ENCODE measurements at regions not wholly inside any gene's neighbourhood (a gene's known extent, or its start where the extent isn't known, plus 50 kb on each side); places are given as distances from the start of the nearest gene placed in this dataset.
"Not testable (repeated sequence)": the region's sequence is repeated elsewhere in the genome, so short reads cannot be mapped to it uniquely, and the experiment has no call there.

DNA sequence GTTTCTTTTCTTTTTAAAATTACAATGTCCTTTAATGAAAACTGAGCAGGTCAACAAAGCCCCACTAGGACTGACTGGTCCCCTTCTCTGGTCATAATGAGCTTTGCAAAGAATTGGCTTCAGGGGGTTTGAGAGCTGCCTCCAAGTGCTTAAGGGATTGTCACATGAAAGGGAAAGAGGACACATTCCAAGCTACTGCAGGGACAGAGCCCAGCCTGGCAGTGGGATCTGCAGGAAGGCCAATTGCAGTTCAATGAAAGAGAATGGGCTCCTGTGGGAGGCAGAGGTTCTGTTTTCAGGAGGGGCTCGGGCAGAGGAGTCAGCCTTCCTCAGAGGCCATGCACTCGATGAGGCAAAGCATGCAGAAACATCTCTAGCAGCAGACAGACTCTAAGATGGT, 84.1 kb upstream of the ACKR3 start:
- 95% methylated on average over 2 of the region's 2 CpGs for WGBS
- no peak overlapping the region for H3K27ac ChIP-seq (ENCODE audit: low read depth in 1 of 2, low read length in 1 of 2)
- no peaks in the 10 kb centered on the region for H3K4me1 ChIP-seq (ENCODE audit: control insufficient read depth in 2 of 2, insufficient read depth in 2 of 2, low read length in 2 of 2)
- H3K9me3 ChIP-seq (ENCODE audit: control insufficient read depth in 2 of 2, insufficient read depth in 1 of 2, low read length in 1 of 2): peaks cover 0 to 4% of the 10 kb centered on the region in 2 donors
- no peaks in the 10 kb centered on the region for H3K36me3 ChIP-seq (ENCODE audit: control insufficient read depth in 2 of 2, insufficient read depth in 2 of 2, low read length in 1 of 2)
- peaks cover 0 to 2% of the 10 kb centered on the region in 2 donors for H3K27me3 ChIP-seq (ENCODE audit: control insufficient read depth in 2 of 2, insufficient read depth in 1 of 2, low read length in 1 of 2)
- no peak for DNase-seq (ENCODE audit: low read depth in 6 of 9, low spot score in 9 of 9)
- no peak overlapping the region for H3K4me3 ChIP-seq (ENCODE audit: low read length in 2 of 2)

DNA sequence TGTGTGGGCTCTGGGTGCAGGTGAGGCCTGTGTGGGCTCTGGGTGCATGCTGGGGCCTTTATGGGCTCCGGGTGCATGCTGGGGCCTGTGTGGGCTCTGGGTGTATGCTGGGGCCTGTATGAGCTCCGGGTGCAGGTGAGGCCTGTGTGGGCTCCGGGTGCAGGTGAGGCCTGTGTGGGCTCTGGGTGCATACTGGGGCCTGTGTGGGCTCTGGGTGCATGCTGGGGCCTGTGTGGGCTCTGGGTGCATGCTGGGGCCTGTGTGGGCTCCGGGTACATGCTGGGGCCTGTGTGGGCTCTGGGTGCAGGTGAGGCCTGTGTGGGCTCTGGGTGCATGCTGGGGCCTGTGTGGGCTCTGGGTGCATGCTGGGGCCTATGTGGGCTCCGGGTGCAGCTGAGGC, 80.5 kb upstream of the ACKR3 start:
- H3K4me3 ChIP-seq (ENCODE audit: low read length in 2 of 2); H3K36me3 ChIP-seq (ENCODE audit: control insufficient read depth in 2 of 2, insufficient read depth in 2 of 2, low read length in 1 of 2); H3K4me1 ChIP-seq (ENCODE audit: control insufficient read depth in 2 of 2, insufficient read depth in 2 of 2, low read length in 2 of 2); DNase-seq (ENCODE audit: low read depth in 6 of 9, low spot score in 9 of 9); H3K27me3 ChIP-seq (ENCODE audit: control insufficient read depth in 2 of 2, insufficient read depth in 1 of 2, low read length in 1 of 2); H3K27ac ChIP-seq (ENCODE audit: low read depth in 1 of 2, low read length in 1 of 2); H3K9me3 ChIP-seq (ENCODE audit: control insufficient read depth in 2 of 2, insufficient read depth in 1 of 2, low read length in 1 of 2): not testable (repeated sequence)
- 93% methylated on average over 5 of the region's 5 CpGs for WGBS

DNA sequence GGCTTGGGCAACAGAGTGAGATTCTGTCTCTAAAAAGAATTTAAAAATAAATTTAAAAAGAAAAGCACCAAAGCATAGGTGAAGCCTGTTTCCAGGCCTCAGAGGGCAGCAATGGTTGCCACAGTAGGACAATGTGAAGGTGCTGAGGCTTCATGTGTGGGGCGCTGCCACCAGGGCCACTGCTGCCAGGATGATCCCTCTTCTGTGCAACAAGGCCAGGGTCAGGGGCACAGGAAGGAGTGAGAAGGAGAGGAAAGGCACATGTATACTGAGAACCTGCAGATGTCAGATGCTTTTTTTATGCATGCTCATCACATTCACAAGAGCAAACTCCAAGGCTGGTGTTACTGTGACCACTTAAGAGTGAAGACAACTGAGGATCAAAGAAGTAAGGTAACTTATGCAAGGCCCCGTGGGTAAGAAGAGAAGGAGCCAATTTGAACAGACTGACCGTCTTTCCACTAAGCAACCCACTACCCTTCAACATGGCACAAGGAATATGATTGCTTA, 79.7 kb upstream of the ACKR3 start:
- DNase-seq (ENCODE audit: low read depth in 6 of 9, low spot score in 9 of 9): no peak
- Histone ChIP-seq H3K4me1 (ENCODE audit: control insufficient read depth in 2 of 2, insufficient read depth in 2 of 2, low read length in 2 of 2) (no peaks in the 10 kb centered on the region), H3K27ac (ENCODE audit: low read depth in 1 of 2, low read length in 1 of 2) (no peak overlapping the region), H3K36me3 (ENCODE audit: control insufficient read depth in 2 of 2, insufficient read depth in 2 of 2, low read length in 1 of 2) (no peaks in the 10 kb centered on the region), H3K9me3 (ENCODE audit: control insufficient read depth in 2 of 2, insufficient read depth in 1 of 2, low read length in 1 of 2) (no peaks in the 10 kb centered on the region), H3K27me3 (ENCODE audit: control insufficient read depth in 2 of 2, insufficient read depth in 1 of 2, low read length in 1 of 2) (peaks cover 0 to 2% of the 10 kb centered on the region in 2 donors), H3K4me3 (ENCODE audit: low read length in 2 of 2) (no peak overlapping the region)
- WGBS: 97% methylated on average over 3 of the region's 3 CpGs

DNA sequence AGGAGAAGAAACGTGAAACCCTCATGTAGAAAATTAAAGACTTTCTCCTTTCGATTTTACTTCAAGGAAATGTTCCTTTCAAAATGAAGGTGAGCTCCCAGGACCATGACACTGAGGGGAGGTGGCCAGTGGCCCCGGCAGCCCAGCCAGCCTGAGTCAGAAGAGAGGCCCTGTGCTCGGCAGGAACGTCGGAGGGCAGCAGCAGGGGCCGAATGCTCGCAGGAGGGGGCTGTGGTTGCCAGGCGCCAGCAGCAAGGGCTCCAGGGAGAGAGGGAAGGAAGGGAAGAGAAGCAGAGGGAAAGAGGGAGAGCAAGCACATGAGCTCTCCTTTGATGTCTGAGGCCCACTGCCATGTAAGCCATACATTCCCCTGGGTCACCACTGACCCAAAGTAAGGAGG, 73.3 kb upstream of the ACKR3 start:
- no peaks in the 10 kb centered on the region for H3K27me3 ChIP-seq (ENCODE audit: control insufficient read depth in 2 of 2, insufficient read depth in 1 of 2, low read length in 1 of 2)
- no peak overlapping the region for H3K4me3 ChIP-seq (ENCODE audit: low read length in 2 of 2)
- no peaks in the 10 kb centered on the region for H3K9me3 ChIP-seq (ENCODE audit: control insufficient read depth in 2 of 2, insufficient read depth in 1 of 2, low read length in 1 of 2)
- H3K4me1 ChIP-seq (ENCODE audit: control insufficient read depth in 2 of 2, insufficient read depth in 2 of 2, low read length in 2 of 2): no peaks in the 10 kb centered on the region
- H3K36me3 ChIP-seq (ENCODE audit: control insufficient read depth in 2 of 2, insufficient read depth in 2 of 2, low read length in 1 of 2): no peaks in the 10 kb centered on the region
- H3K27ac ChIP-seq (ENCODE audit: low read depth in 1 of 2, low read length in 1 of 2): no peak overlapping the region
- DNase-seq (ENCODE audit: low read depth in 6 of 9, low spot score in 9 of 9): no peak
- WGBS: 93% methylated on average over 9 of the region's 9 CpGs

DNA sequence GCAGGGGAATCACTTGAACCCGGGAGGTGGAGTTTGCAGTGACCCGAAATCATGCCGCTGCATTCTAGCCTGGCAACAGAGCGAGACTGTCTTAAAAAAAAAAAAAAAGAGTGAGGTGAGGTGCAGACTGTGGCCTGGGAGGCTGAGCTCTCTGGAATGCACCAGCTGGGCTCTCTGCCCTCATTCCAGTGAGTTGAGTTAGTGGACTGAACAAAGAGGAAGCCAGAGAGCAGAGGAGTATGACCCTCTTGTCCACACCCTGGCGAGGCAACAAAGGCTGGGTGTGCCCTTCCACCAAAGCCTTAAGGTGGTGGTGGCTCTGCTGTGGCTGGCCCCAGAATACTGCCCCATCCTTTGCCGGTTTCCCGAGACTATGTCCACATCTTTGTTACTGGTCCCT, 71.3 kb upstream of the ACKR3 start:
- Histone ChIP-seq H3K4me3 (ENCODE audit: low read length in 2 of 2) (no peak overlapping the region), H3K27me3 (ENCODE audit: control insufficient read depth in 2 of 2, insufficient read depth in 1 of 2, low read length in 1 of 2) (no peaks in the 10 kb centered on the region), H3K27ac (ENCODE audit: low read depth in 1 of 2, low read length in 1 of 2) (no peak overlapping the region), H3K36me3 (ENCODE audit: control insufficient read depth in 2 of 2, insufficient read depth in 2 of 2, low read length in 1 of 2) (no peaks in the 10 kb centered on the region), H3K9me3 (ENCODE audit: control insufficient read depth in 2 of 2, insufficient read depth in 1 of 2, low read length in 1 of 2) (no peaks in the 10 kb centered on the region), H3K4me1 (ENCODE audit: control insufficient read depth in 2 of 2, insufficient read depth in 2 of 2, low read length in 2 of 2) (no peaks in the 10 kb centered on the region)
- WGBS: 97% methylated on average over 7 of the region's 7 CpGs
- no peak for DNase-seq (ENCODE audit: low read depth in 6 of 9, low spot score in 9 of 9)

DNA sequence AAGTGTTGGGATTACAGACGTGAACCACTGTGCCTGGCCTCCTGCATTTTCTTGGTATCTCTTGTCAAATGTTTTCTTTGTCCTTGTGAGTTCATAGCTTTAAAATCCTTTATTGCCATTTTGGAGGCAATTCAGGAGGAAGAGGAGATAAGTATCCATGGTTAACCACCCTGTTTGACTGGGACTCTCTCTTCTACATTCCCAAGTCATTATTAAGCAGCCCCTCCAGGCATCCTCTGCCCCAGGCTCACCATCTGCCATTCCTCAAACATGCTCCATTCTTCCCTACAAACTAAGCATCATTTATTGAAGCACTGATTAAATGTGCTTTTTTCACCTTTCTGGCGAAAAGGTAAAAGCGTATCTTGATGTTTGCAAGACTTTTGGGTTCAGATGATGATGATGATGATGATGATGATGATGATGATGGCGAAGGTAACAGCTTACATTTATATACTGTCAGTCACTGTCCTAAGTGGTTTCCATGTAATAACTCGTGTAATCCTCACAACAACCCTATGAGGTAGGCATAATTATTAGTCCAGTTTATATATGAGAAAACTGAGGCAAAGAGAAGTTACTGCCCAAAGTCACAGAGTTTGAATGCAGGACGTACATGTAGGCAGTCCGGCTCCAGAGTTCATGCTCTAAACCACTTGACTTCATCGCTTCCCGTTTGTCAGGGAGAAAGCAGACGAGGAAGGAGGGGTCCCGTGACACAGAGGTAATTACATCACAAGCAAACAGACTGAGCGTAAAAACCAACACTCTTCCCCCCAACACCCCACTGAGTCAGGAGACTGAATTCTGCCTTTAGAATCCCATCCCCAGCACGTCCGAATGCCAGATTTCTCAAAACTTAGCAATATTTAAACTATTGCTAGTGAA, 69.7 kb upstream of the ACKR3 start:
- DNase-seq (ENCODE audit: low read depth in 6 of 9, low spot score in 9 of 9): no peak
- Histone ChIP-seq H3K27me3 (ENCODE audit: control insufficient read depth in 2 of 2, insufficient read depth in 1 of 2, low read length in 1 of 2) (peaks cover 0 to 3% of the 10 kb centered on the region in 2 donors), H3K9me3 (ENCODE audit: control insufficient read depth in 2 of 2, insufficient read depth in 1 of 2, low read length in 1 of 2) (no peaks in the 10 kb centered on the region), H3K27ac (ENCODE audit: low read depth in 1 of 2, low read length in 1 of 2) (no peak overlapping the region), H3K4me1 (ENCODE audit: control insufficient read depth in 2 of 2, insufficient read depth in 2 of 2, low read length in 2 of 2) (no peaks in the 10 kb centered on the region), H3K36me3 (ENCODE audit: control insufficient read depth in 2 of 2, insufficient read depth in 2 of 2, low read length in 1 of 2) (no peaks in the 10 kb centered on the region), H3K4me3 (ENCODE audit: low read length in 2 of 2) (no peak overlapping the region)
- WGBS: 57% methylated on average over 14 of the region's 14 CpGs

DNA sequence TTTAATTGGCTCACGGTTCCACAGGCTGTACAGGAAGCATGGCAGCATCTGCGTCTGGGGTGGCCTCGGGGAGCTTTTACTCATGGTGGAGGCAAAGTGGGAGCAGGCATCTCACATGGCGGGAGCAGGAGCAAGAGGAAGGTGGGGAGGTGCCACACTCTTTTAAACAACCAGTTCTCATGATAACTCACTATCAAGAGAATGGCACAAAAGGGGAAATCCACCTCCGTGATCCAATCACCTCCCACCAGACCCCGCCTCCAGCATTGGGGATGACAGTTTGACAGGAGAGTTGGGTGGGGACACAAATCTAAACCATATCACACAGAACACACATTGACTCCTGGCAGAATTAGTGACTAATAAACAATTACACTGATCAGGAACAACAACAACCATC, 68.6 kb upstream of the ACKR3 start:
- no peak for DNase-seq (ENCODE audit: low read depth in 6 of 9, low spot score in 9 of 9)
- H3K4me3 ChIP-seq (ENCODE audit: low read length in 2 of 2): no peak overlapping the region
- no peak overlapping the region for H3K27ac ChIP-seq (ENCODE audit: low read depth in 1 of 2, low read length in 1 of 2)
- peaks cover 0 to 5% of the 10 kb centered on the region in 2 donors for H3K27me3 ChIP-seq (ENCODE audit: control insufficient read depth in 2 of 2, insufficient read depth in 1 of 2, low read length in 1 of 2)
- 99% methylated on average over 6 of the region's 6 CpGs for WGBS
- no peaks in the 10 kb centered on the region for H3K36me3 ChIP-seq (ENCODE audit: control insufficient read depth in 2 of 2, insufficient read depth in 2 of 2, low read length in 1 of 2)
- no peaks in the 10 kb centered on the region for H3K4me1 ChIP-seq (ENCODE audit: control insufficient read depth in 2 of 2, insufficient read depth in 2 of 2, low read length in 2 of 2)
- no peaks in the 10 kb centered on the region for H3K9me3 ChIP-seq (ENCODE audit: control insufficient read depth in 2 of 2, insufficient read depth in 1 of 2, low read length in 1 of 2)

DNA sequence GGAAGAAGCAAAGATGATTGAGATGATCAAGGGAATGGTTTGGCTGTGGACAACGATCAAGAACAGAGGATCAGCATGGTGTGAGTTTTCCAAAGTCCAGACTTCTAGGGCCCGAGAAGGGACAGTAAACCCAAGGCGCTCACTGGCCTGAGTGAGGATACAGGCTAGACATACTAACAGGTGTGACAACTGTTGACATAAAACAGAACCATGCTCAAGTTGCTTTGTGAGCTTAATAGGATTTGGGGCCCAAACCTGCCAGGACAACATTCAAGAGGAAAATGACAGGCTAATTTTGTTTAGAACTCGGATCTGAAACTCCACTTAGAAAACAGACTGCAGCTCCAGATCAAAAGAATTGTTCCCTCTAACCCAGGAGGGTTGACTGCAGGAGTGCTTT, 68.1 kb upstream of the ACKR3 start:
- no peaks in the 10 kb centered on the region for H3K9me3 ChIP-seq (ENCODE audit: control insufficient read depth in 2 of 2, insufficient read depth in 1 of 2, low read length in 1 of 2)
- 95% methylated on average over 4 of the region's 4 CpGs for WGBS

DNA sequence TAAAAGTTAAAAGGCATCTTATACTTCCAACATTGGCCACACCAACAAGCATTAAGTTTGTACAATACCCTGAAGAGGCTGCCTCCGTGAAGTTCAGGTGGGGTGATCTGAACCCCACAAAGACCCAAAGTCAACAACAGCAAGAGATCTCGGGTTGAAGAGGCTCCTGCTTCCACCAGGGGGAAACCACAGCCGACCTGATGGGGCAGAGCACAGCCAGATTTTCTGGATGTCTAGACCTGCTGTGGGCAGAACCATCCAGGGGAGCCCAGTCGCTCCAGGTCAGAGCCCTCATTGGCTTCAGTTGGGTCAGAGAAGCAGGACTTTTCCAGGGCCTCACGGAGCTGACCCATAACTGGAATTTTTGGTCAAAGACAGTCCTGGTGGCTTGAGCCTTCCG, 66.5 kb upstream of the ACKR3 start:
- Histone ChIP-seq H3K9me3 (ENCODE audit: control insufficient read depth in 2 of 2, insufficient read depth in 1 of 2, low read length in 1 of 2) (no peaks in the 10 kb centered on the region), H3K4me3 (ENCODE audit: low read length in 2 of 2) (no peak overlapping the region), H3K4me1 (ENCODE audit: control insufficient read depth in 2 of 2, insufficient read depth in 2 of 2, low read length in 2 of 2) (peaks cover 0 to 4% of the 10 kb centered on the region in 2 donors), H3K27ac (ENCODE audit: low read depth in 1 of 2, low read length in 1 of 2) (no peak overlapping the region), H3K27me3 (ENCODE audit: control insufficient read depth in 2 of 2, insufficient read depth in 1 of 2, low read length in 1 of 2) (peaks cover 11 to 20% of the 10 kb centered on the region in 2 donors), H3K36me3 (ENCODE audit: control insufficient read depth in 2 of 2, insufficient read depth in 2 of 2, low read length in 1 of 2) (no peaks in the 10 kb centered on the region)
- DNase-seq (ENCODE audit: low read depth in 6 of 9, low spot score in 9 of 9): no peak
- WGBS: 69% methylated on average over 6 of the region's 6 CpGs

More for the DNA sequence above, 68.1 kb upstream of the ACKR3 start:
- no peaks in the 10 kb centered on the region for H3K36me3 ChIP-seq (ENCODE audit: control insufficient read depth in 2 of 2, insufficient read depth in 2 of 2, low read length in 1 of 2)
- DNase-seq (ENCODE audit: low read depth in 6 of 9, low spot score in 9 of 9): no peak
- H3K27ac ChIP-seq (ENCODE audit: low read depth in 1 of 2, low read length in 1 of 2): no peak overlapping the region
- H3K4me1 ChIP-seq (ENCODE audit: control insufficient read depth in 2 of 2, insufficient read depth in 2 of 2, low read length in 2 of 2): no peaks in the 10 kb centered on the region
- no peak overlapping the region for H3K4me3 ChIP-seq (ENCODE audit: low read length in 2 of 2)
- peaks cover 0 to 8% of the 10 kb centered on the region in 2 donors for H3K27me3 ChIP-seq (ENCODE audit: control insufficient read depth in 2 of 2, insufficient read depth in 1 of 2, low read length in 1 of 2)
